GM21717 (cell line): ENCODE measurements at regions not wholly inside any gene's neighbourhood (a gene's known extent, or its start where the extent isn't known, plus 50 kb on each side); places are given as distances from the start of the nearest gene placed in this dataset.

ENCODE experiments used
- ATAC-seq: cut with Tn5 transposase; IDR thresholded peaks from one replicate; pipeline ENCODE4 v1.9.1; 2021; ENCODE audit warnings: mild to moderate bottlenecking, moderate library complexity; ENCODE audit not compliant: unreplicated experiment

GRCh38 chr18:47602273-47602897, 328.1 kb downstream of the SMAD2 start:
- ATAC-seq: no peak

GRCh38 chr18:47601581-47602272, 328.7 kb downstream of the SMAD2 start:
- ATAC-seq: no peak

- no peak for ATAC-seq
These were observed 334.5 kb downstream of the SMAD2 start for GRCh38 chr18:47595831-47596501.

- no peak for ATAC-seq
These were observed 335.8 kb downstream of the SMAD2 start for GRCh38 chr18:47594621-47595086.

GRCh38 chr18:47593744-47594472, 336.6 kb downstream of the SMAD2 start:
- ATAC-seq: no peak

- no peak for ATAC-seq
These were observed 339.0 kb downstream of the SMAD2 start for GRCh38 chr18:47591429-47591828.

- no peak for ATAC-seq
These were observed 336.1 kb upstream of the SKOR2 start for GRCh38 chr18:47587587-47587986.

GRCh38 chr18:47586418-47587070, 335.1 kb upstream of the SKOR2 start:
- no peak for ATAC-seq

GRCh38 chr18:47585914-47586313, 334.5 kb upstream of the SKOR2 start:
- ATAC-seq: no peak

- no peak for ATAC-seq
These were observed 333.7 kb upstream of the SKOR2 start for GRCh38 chr18:47585136-47585535.

- ATAC-seq: no peak
These were observed 330.6 kb upstream of the SKOR2 start for GRCh38 chr18:47582093-47582492.

- no peak for ATAC-seq
These were observed 326.1 kb upstream of the SKOR2 start for GRCh38 chr18:47577520-47577919.

GRCh38 chr18:47574966-47575365, 323.5 kb upstream of the SKOR2 start:
- no peak for ATAC-seq

- ATAC-seq: no peak
These were observed 320.5 kb upstream of the SKOR2 start for GRCh38 chr18:47571957-47572356.

- no peak for ATAC-seq
These were observed 315.3 kb upstream of the SKOR2 start for GRCh38 chr18:47566809-47567208.

GRCh38 chr18:47560723-47561715, 309.6 kb upstream of the SKOR2 start:
- no peak for ATAC-seq

GRCh38 chr18:47558110-47558750, 306.8 kb upstream of the SKOR2 start:
- no peak for ATAC-seq

- ATAC-seq: no peak
These were observed 305.7 kb upstream of the SKOR2 start for GRCh38 chr18:47557160-47557559.

- no peak for ATAC-seq
These were observed 301.3 kb upstream of the SKOR2 start for GRCh38 chr18:47552783-47553182.
